22Rv1 (cell line): ENCODE measurements at regions not wholly inside any gene's neighbourhood (a gene's known extent, or its start where the extent isn't known, plus 50 kb on each side); places are given as distances from the start of the nearest gene placed in this dataset.

Experiments
- H3K27ac ChIP-seq: fragments of 450-650 bp; 2 replicates; pipeline ENCODE4 v1.5.1; 2017
- ZFX ChIP-seq: fragments of 450-650 bp; IDR thresholded peaks from 2 replicates; pipeline ENCODE4 v1.6.1; 2017; ENCODE audit warnings: antibody characterized with exemption, borderline replicate concordance
- TF ChIP-seq, protein P1 (sequence below): fragments of 450-650 bp; IDR thresholded peaks from 2 replicates; pipeline ENCODE4 v1.5.1; 2017; ENCODE audit warnings: mild to moderate bottlenecking

DNA sequence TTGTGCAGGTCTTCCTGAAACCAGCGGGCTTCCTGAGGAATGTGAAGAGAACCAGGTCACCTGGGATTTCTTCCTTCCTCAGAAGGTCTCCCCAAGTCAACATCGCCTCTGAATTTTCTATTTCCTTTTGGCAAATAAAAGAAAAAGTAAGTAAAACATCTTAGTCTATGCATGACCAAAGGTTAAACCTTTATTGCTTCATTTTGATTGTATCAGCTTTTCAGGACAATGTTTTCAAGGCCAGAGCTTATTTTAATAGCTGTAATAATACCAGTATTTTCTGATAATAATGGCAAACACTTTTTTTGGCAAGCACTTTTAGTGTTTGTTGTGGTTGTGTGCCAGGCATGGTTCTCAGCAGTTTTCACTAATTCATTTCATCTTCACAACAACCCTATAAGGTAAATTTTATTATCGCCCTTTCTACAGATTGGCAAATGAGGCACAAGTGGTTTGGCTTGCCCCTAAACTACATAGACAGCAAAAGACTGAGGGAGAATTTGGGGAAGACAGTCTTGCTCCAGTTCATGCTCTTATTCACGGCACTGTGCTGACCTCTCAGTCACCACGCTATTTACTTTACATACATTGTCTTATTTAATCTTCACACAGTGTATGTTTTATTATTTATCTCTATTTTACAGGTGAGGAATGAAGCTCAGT lies 110.4 kb downstream of the RPL22L1 start:
- H3K27ac ChIP-seq = no peak overlapping the region

DNA sequence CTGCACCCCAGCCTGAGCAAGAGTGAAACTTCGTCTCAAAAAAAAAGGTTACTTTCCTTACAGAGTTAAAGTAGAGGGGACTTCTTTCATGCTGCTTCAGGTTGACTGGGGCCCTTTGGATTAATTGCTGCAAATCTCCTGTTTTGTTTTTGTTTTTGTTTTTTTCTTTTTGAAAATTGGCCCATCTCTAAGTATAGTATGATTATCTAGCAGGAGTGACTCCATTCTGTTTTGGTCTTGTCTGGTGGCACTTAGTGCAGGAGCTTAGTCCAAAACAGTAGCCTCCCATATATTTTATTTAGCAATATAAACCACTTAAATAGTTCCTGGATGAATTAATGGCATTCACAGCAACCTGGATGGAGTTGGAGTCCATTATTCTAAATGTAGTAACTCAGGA lies 113.0 kb downstream of the RPL22L1 start:
- no peak overlapping the region for H3K27ac ChIP-seq
- TF ChIP-seq ZFX = no peak
- TF ChIP-seq, protein P1, sequence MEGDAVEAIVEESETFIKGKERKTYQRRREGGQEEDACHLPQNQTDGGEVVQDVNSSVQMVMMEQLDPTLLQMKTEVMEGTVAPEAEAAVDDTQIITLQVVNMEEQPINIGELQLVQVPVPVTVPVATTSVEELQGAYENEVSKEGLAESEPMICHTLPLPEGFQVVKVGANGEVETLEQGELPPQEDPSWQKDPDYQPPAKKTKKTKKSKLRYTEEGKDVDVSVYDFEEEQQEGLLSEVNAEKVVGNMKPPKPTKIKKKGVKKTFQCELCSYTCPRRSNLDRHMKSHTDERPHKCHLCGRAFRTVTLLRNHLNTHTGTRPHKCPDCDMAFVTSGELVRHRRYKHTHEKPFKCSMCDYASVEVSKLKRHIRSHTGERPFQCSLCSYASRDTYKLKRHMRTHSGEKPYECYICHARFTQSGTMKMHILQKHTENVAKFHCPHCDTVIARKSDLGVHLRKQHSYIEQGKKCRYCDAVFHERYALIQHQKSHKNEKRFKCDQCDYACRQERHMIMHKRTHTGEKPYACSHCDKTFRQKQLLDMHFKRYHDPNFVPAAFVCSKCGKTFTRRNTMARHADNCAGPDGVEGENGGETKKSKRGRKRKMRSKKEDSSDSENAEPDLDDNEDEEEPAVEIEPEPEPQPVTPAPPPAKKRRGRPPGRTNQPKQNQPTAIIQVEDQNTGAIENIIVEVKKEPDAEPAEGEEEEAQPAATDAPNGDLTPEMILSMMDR = no peak

More for the DNA sequence above, 110.4 kb downstream of the RPL22L1 start:
- no peak for TF ChIP-seq ZFX
- TF ChIP-seq, protein P1 = no peak

DNA sequence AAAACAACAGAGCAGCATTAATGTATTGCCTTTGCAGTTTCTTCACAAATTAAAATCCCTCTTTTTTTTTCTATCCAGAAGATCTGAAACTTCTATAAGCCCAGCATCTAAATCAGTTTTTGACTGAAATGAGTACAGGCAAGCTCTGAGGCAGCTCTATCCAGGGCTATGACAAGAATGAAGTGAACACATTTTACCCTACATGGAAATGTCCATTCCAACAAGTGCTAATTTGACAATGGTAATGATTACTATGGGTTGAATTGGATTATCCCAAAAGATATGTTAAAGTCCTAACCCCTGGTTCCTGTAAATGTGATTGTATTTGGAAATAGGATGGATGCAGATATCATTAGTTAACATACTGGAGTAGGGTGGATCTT lies 115.7 kb downstream of the RPL22L1 start:
- no peak for TF ChIP-seq ZFX
- TF ChIP-seq, protein P1 = no peak
- no peak overlapping the region for H3K27ac ChIP-seq

DNA sequence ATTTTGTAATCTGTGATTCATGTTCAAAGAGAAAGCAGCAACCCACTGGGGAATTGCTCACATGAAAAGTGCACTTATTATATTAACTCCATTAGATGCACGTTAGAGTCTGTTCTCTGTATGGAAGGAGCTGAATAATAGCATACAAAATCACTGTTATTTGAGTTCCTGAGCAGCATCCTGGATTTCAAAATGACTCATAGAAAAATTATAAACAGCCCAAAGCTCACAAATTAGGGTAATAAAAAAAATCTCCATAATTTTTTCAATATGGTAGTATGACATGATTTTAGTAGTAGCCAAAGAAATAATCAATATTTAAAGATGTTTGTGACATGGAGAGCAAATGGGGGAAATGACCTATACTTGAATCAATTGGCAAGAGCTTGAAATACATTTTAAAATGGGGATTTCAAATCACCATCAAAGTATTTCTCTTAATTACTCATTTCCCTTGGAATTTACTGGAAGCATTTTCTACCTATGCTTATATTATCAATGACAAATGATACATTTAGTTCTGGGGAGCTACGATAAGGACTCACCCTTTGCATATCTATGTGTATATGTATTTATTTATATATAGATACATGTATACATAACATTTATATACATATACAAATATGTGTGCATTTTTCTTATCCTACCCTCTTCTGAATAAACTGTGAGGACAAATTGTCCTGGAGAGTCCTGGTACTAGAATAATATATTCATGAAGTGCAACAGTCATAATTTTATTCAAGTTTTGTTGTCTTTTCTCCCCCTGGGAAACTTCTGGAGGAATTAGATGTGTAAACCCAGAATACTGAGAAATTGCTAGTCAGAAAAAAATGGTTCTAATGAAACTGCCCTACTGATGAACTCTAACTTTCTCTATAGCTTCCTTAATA lies 116.3 kb downstream of the RPL22L1 start:
- H3K27ac ChIP-seq = no peak overlapping the region
- TF ChIP-seq, protein P1 = no peak
- no peak for TF ChIP-seq ZFX

DNA sequence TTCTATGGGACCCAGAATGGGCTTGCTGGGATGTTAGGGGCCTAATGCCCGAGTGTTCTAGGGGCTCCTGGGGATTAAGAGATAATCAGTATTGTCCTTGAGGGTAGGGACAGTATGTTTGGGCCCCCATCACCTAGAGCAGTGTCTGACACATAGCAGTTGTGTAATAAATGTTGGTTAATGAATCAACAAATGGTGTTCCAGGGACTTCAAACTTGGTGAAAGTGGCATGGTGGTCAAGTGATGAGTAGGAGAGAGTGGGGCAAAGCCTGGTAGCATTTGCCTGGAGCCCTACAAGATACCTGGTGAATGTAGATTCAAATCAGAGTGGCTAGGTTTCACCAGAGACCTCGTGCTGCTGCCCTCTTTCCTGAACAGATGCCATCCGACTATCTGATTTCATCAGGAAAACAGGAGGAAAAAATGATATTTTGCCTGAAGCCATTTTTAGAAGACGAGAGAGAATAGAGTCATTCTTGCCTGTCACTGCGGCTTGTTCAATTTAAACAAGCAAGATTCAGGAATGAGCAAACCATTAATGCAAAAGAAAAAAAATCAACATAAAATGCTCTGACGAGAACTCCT lies 117.3 kb downstream of the RPL22L1 start:
- no peak overlapping the region for H3K27ac ChIP-seq

DNA sequence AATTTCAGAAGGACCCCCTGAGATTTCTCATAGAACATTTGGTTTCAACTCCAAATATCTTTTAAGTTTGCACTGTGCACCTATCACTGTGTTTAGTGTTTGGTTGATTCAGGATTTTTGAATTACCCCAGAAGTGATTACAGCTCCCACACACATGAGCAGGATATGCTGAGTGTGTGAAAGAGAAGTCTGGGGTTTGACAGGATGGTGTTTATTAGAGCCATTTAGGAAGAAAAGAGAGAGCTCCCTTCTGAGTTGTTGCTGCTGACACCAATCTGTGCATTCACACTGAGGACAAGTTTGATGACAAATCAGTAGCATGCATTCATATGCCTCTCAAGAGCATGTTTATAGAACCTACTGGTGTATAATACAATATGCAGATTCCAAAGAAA lies 118.1 kb downstream of the RPL22L1 start:
- H3K27ac ChIP-seq = no peak overlapping the region
- TF ChIP-seq, protein P1 = no peak
- no peak for TF ChIP-seq ZFX

More for the DNA sequence above, 117.3 kb downstream of the RPL22L1 start:
- no peak for TF ChIP-seq ZFX
- TF ChIP-seq, protein P1 = no peak
